Right atrium auricular region (tissue), 2 donors: ENCODE measurements at regions not wholly inside any gene's neighbourhood (a gene's known extent, or its start where the extent isn't known, plus 50 kb on each side); places are given as distances from the start of the nearest gene placed in this dataset.
A peak's percentile ranks its signal among the peaks of the same experiment; 100 is the strongest.

Experiments used
- DNase-seq: peaks from one replicate; pipeline ENCODE4 v3.0.0-alpha.2; 2019; ENCODE audit warnings: low spot score
- H3K27ac ChIP-seq, 2 donors: fragments of 200-600 bp; sonication (generic); 1 replicate in 1 of 2; 2 replicates in 1 of 2; pipeline ENCODE4 v1.5.1; 2016 to 2019
- H3K27me3 ChIP-seq, 2 donors: fragments of 200-600 bp; sonication (generic); one replicate each; pipeline versions ENCODE4 v1.5.1 to v1.6.0; 2017 to 2019
- H3K36me3 ChIP-seq: fragments of 200-600 bp; sonication (generic); one replicate; pipeline ENCODE4 v1.5.1; 2016
- H3K4me1 ChIP-seq, 2 donors: fragments of 200-600 bp; sonication (generic); one replicate each; pipeline versions ENCODE4 v1.5.1 to v1.6.0; 2017 to 2019
- H3K4me3 ChIP-seq, 2 donors: fragments of 200-600 bp; sonication (generic); 1 replicate in 1 of 2; 2 replicates in 1 of 2; pipeline ENCODE4 v1.5.1; 2017 to 2019; ENCODE audit warnings: mild to moderate bottlenecking in 1 of 2, moderate library complexity in 1 of 2
- H3K9me3 ChIP-seq, 2 donors: fragments of 200-600 bp; sonication (generic); one replicate each; pipeline ENCODE4 v1.5.1; 2019
- TF ChIP-seq, protein P1 (sequence below), 2 donors: fragments of 200-600 bp; sonication (generic); IDR thresholded peaks; one replicate each; pipeline ENCODE4 v1.5.1; 2019; ENCODE audit warnings: antibody characterized with exemption in 2 of 2

DNA sequence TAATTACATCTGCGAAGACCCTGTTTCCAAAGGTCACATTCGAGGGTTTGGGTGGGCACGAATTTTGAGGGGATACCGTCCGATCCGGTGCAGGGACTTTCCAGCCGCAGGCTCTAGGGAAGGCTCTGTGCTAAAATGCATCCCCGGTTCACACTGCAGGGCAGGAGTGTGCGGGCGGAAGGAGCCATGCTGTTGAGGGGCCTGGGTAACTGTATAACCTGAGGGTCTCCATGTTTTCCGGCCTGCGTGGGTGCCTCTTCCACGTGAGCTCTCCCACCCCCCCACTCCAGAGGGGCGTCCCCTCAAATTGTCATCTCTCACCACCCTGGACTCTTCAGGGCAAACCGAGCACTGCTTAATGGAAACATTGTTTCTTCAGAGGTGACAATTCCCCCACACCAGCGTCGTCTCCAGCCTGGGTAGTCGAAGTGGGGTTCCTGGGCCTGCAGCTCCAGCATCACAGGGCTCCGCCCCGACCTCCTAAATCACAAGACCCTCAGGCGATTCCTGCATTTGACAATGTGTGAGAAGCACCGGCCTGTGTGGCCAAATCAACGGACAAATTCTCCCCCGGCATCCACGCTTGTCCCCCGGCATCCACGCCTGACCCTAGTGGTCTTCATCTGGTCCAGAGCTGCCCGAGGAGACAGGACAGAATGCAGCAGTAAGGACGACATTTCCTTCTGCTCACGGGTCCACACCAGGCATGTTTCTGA lies 51.2 kb downstream of the FOXL3 start:
- H3K27ac ChIP-seq: peak overlapping the region in 1 of 2 donors; percentile 73

DNA sequence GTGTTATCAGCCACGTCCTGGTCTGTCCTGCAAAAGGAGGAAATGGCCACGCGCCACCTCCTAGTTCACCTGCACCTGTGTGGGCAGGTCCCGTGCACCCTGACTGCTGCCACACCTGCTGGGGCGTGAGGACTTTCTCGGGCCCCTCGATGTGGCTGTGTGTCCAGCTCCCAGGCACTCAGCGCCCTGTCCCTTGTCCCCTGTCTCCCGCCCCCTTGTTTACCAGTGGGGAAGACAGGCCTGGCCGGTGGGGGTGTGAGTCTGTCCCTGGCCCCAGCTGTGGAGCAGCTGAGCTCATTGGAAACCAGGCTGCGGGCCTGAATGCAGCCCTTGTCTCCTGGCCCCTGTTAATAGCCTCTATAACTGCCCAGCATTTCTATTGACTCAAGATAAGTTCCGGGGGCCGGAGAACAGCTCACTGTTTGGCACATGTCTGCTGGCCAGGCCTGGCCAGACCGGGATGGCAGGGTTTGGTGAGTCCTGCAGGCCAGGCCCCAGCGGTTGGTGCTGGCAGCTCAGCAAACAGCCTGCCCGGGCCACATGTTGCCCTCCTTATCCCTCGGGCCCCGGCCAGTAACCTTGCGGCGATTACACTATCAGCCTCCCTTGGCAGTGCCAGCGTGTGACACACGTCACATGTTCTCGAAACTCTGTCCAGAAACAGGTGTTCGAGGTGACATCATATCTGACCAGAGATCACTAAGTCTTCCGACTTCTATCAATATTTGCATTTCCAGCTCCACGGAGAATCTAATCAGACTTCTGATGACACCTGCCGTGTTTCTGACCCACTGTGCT lies 52.1 kb downstream of the FOXL3 start:
- Histone ChIP-seq H3K9me3 (no peaks in the 10 kb centered on the region), H3K4me3 (no peak overlapping the region), H3K27ac (peak overlapping the region; percentile 73 to 78), H3K27me3 (no peaks in the 10 kb centered on the region), H3K4me1 (peaks cover 0 to 25% of the 10 kb centered on the region in 2 donors), H3K36me3 (no peaks in the 10 kb centered on the region)
- DNase-seq: no peak
- TF ChIP-seq, protein P1, sequence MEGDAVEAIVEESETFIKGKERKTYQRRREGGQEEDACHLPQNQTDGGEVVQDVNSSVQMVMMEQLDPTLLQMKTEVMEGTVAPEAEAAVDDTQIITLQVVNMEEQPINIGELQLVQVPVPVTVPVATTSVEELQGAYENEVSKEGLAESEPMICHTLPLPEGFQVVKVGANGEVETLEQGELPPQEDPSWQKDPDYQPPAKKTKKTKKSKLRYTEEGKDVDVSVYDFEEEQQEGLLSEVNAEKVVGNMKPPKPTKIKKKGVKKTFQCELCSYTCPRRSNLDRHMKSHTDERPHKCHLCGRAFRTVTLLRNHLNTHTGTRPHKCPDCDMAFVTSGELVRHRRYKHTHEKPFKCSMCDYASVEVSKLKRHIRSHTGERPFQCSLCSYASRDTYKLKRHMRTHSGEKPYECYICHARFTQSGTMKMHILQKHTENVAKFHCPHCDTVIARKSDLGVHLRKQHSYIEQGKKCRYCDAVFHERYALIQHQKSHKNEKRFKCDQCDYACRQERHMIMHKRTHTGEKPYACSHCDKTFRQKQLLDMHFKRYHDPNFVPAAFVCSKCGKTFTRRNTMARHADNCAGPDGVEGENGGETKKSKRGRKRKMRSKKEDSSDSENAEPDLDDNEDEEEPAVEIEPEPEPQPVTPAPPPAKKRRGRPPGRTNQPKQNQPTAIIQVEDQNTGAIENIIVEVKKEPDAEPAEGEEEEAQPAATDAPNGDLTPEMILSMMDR (IDR thresholded peaks at IDR 0.05): no peak

More for the DNA sequence above, 51.2 kb downstream of the FOXL3 start:
- DNase-seq: no peak
- Histone ChIP-seq H3K27me3 (no peaks in the 10 kb centered on the region), H3K4me1 (peaks cover 0 to 25% of the 10 kb centered on the region in 2 donors), H3K4me3 (no peak overlapping the region), H3K9me3 (no peaks in the 10 kb centered on the region), H3K36me3 (no peaks in the 10 kb centered on the region)
- TF ChIP-seq, protein P1 (IDR thresholded peaks at IDR 0.05): no peak

DNA sequence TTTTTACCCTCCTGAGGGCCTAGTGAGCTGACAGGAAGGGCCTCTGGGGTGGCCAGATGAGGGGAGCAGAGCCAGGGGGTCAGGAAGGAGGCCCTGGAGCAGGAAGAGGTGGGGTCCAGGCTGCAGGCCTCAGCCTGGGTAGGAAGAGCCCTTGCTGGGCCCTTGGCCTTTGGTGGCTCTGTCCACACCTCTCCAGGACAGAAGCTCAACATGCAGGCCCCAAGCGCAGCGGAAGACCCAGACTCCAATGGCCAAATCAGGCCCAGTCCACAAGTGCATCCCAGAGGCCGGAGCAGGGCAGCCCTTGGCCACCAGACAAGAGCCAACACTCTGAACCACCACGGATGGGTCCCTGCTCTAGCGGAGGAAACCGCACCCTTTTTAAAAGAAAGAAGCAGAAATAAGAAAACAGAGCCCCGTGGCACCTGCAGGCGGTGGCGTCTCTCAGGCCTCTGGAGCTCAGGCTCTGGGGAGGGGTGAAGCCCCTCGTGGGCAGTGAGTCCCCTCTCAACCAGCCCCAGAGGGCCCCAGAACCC lies 52.8 kb downstream of the FOXL3 start:
- no peaks in the 10 kb centered on the region for H3K36me3 ChIP-seq
- no peak for DNase-seq
- H3K4me1 ChIP-seq: peaks cover 0 to 25% of the 10 kb centered on the region in 2 donors
- H3K27ac ChIP-seq: peak overlapping the region; percentile 73 to 78
- H3K9me3 ChIP-seq: no peaks in the 10 kb centered on the region
- no peaks in the 10 kb centered on the region for H3K27me3 ChIP-seq
- H3K4me3 ChIP-seq: no peak overlapping the region
- TF ChIP-seq, protein P1 (IDR thresholded peaks at IDR 0.05): no peak

DNA sequence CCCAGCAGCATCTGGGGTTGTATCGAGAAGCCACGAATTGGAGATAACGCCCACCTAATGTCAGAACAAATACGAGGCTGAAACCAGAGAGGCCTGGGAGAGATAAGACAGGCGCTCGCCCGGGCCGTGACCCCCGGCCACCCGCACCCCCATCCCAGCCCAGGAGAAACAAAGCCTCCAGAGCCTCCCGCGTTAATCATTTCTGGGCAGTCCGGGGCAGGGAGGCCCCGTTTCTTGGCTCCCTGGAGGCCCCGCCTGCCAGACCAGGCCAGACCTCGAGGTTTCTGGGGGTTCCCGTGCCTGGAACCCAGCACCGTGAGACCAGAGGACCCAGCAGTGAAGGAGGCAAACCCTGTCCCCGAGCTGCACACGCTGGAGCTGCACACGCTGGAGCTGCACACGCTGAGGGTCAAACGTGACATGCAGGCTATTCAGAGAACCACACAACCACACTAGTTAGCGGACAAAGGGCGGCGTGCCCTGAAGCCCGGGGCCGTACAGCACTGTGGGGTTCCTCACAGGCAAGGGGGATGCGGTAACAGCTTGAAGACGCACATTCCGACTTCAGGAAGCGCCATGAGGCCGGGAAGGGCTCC lies 53.4 kb downstream of the FOXL3 start:
- Histone ChIP-seq H3K27me3 (no peaks in the 10 kb centered on the region), H3K36me3 (no peaks in the 10 kb centered on the region), H3K27ac (peak overlapping the region in 1 of 2 donors; percentile 78), H3K4me1 (peaks cover 0 to 25% of the 10 kb centered on the region in 2 donors), H3K4me3 (no peak overlapping the region), H3K9me3 (no peaks in the 10 kb centered on the region)
- DNase-seq: no peak
- TF ChIP-seq, protein P1 (IDR thresholded peaks at IDR 0.05): no peak

DNA sequence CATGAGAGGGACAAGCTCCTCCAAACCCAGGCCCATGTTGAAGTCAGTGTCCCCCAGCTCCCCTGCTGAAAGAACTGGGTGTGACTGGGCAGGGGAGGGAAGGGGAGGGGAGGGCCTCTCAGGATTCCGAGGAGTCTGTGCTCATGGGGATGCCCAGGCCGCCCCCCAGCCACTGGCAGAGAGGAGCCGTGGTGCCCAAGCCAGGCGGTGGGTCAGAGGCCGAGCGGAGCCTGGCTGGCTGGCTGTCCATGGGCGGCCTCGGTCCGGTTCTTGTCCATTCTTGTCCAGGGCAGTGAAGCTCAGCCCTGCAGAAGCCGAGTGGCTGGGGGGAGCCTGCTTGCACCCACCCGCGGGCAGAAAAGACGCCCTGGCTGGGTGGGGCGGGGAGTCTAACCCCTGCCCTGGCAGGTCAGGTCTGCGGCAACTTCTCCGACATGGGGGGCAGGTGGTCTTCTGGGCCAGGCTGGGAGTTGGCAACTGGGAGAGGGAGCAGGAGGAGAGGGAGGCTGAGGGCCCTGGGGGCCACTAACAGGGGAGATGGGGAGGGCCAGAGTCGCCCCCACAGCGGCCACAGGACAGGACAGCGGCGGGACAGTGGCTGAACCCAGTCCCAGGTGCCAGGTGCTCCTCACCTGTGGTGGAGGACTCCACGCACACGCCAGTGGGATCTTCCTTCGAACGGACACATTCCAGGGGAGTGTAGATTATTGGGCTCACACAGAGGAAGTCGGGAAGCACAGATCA lies 54.1 kb downstream of the FOXL3 start:
- H3K9me3 ChIP-seq: no peaks in the 10 kb centered on the region
- H3K4me1 ChIP-seq: peaks cover 0 to 25% of the 10 kb centered on the region in 2 donors
- H3K36me3 ChIP-seq: no peaks in the 10 kb centered on the region
- TF ChIP-seq, protein P1 (IDR thresholded peaks at IDR 0.05): no peak
- H3K27me3 ChIP-seq: no peaks in the 10 kb centered on the region
- H3K4me3 ChIP-seq: no peak overlapping the region
- H3K27ac ChIP-seq: no peak overlapping the region
- DNase-seq: no peak
